Mesendoderm (in vitro differentiated cells): ENCODE measurements at regions not wholly inside any gene's neighbourhood (a gene's known extent, or its start where the extent isn't known, plus 50 kb on each side); places are given as distances from the start of the nearest gene placed in this dataset.

ENCODE experiments used
- DNase-seq: peaks from one replicate; pipeline ENCODE4 v3.0.0; 2013
- H2AK5ac ChIP-seq: 2 replicates; pipeline ENCODE4 v1.6.1; 2013; ENCODE audit warnings: low read length, inconsistent platforms
- H2BK120ac ChIP-seq: 2 replicates; pipeline ENCODE4 v1.6.1; 2013; ENCODE audit warnings: low read depth, mild to moderate bottlenecking, low read length, moderate library complexity, mixed read lengths
- H2BK15ac ChIP-seq: replicated peaks from 2 replicates; pipeline ENCODE4 v1.6.1; 2013; ENCODE audit warnings: low read depth, mild to moderate bottlenecking, moderate library complexity
- H2BK5ac ChIP-seq: 2 replicates; pipeline ENCODE4 v1.6.1; 2013; ENCODE audit warnings: low read length, inconsistent platforms
- H3K18ac ChIP-seq: 2 replicates; pipeline ENCODE4 v1.6.1; 2013; ENCODE audit warnings: mild to moderate bottlenecking, low read length, mixed read lengths
- H3K23ac ChIP-seq: one replicate; pipeline ENCODE4 v1.6.1; 2013; ENCODE audit warnings: low read length
- H3K27ac ChIP-seq: 2 replicates; pipeline ENCODE4 v1.5.1; 2013; ENCODE audit warnings: low read depth, mild to moderate bottlenecking, inconsistent platforms, low read length, moderate library complexity
- H3K27me3 ChIP-seq: 2 replicates; pipeline ENCODE4 v1.6.1; 2013; ENCODE audit warnings: low read length, control low read depth, mild to moderate bottlenecking, inconsistent platforms; ENCODE audit not compliant: insufficient read depth, poor library complexity
- H3K36me3 ChIP-seq: 2 replicates; pipeline ENCODE4 v1.6.1; 2013; ENCODE audit warnings: low read length, inconsistent platforms; ENCODE audit not compliant: control insufficient read depth, insufficient read depth
- H3K4ac ChIP-seq: one replicate; pipeline ENCODE4 v1.6.1; 2013; ENCODE audit warnings: low read depth, mild to moderate bottlenecking, low read length, moderate library complexity
- H3K4me1 ChIP-seq: 2 replicates; pipeline ENCODE4 v1.6.1; 2013; ENCODE audit warnings: low read depth, low read length, inconsistent platforms; ENCODE audit not compliant: control insufficient read depth
- H3K4me2 ChIP-seq: 2 replicates; pipeline ENCODE4 v1.6.1; 2013; ENCODE audit warnings: low read length
- H3K4me3 ChIP-seq: 2 replicates; pipeline ENCODE4 v1.5.1; 2013; ENCODE audit warnings: mild to moderate bottlenecking, low read length
- H3K56ac ChIP-seq: one replicate; pipeline ENCODE4 v1.6.1; 2013; ENCODE audit warnings: low read length
- H3K79me1 ChIP-seq: 2 replicates; pipeline ENCODE4 v1.6.1; 2013; ENCODE audit warnings: low read length, inconsistent platforms
- H3K79me2 ChIP-seq: 2 replicates; pipeline ENCODE4 v1.6.1; 2013; ENCODE audit warnings: mild to moderate bottlenecking, low read length; ENCODE audit not compliant: control insufficient read depth, insufficient read depth
- H3K9ac ChIP-seq: 2 replicates; pipeline ENCODE4 v1.6.1; 2013; ENCODE audit warnings: low read length, inconsistent platforms
- H4K5ac ChIP-seq: one replicate; pipeline ENCODE4 v1.6.1; 2013; ENCODE audit warnings: low read length
- H4K8ac ChIP-seq: one replicate; pipeline ENCODE4 v1.6.1; 2013; ENCODE audit warnings: low read depth, mild to moderate bottlenecking, control low read depth, low read length, moderate library complexity
- WGBS: extraction: QIAGEN DNeasy Blood & Tissue Kit; methylation state at CpG from one replicate; pipeline ENCODE4 v1.1.7; 2013; ENCODE audit warnings: low lambda C conversion rate, missing lambda C conversion rate; ENCODE audit not compliant: insufficient coverage; ENCODE audit errors: extremely low coverage; 5-methylcytosine and 5-hydroxymethylcytosine counted together

GRCh38 chr2:125264453-125264852, 1239.4 kb downstream of the CNTNAP5 start:
- Histone ChIP-seq H3K56ac (no peak overlapping the region), H4K5ac (no peak overlapping the region)
- WGBS: no CpG with 5 or more reads among the region's 1 CpG

DNA sequence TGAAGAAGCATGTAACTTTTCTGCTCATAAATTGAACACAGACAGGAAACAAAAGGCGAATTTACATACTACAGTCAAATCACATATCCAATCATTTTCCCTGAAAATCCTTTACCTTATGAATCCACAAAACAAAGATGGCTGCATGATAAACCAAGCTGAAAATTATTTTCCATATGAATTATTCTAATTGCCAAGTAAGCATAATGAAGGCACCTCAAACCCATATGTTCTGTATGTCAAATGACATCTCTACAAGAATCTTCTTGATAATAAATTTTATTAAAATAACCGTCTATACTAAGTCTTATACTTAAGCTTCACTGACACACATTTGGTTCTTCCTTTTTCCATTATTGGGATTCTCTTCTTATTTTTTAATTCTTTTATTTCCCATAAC, 1242.6 kb downstream of the CNTNAP5 start:
- WGBS: 100% methylated on average over 1 of the region's 2 CpGs
- H2BK120ac ChIP-seq: no peak overlapping the region
- no peak overlapping the region for H3K56ac ChIP-seq
- H3K27me3 ChIP-seq: no peaks in the 10 kb centered on the region
- H3K9ac ChIP-seq: no peak overlapping the region
- DNase-seq: no peak
- no peak overlapping the region for H2BK15ac ChIP-seq
- H3K36me3 ChIP-seq: no peaks in the 10 kb centered on the region
- H3K23ac ChIP-seq: no peak overlapping the region
- H2BK5ac ChIP-seq: no peak overlapping the region
- H3K4me3 ChIP-seq: no peak overlapping the region
- H3K18ac ChIP-seq: no peak overlapping the region
- H4K8ac ChIP-seq: no peak overlapping the region
- H3K27ac ChIP-seq: no peak overlapping the region
- H3K4me2 ChIP-seq: no peak overlapping the region
- no peaks in the 10 kb centered on the region for H3K79me2 ChIP-seq
- H4K5ac ChIP-seq: no peak overlapping the region
- no peak overlapping the region for H3K4ac ChIP-seq
- H3K79me1 ChIP-seq: no peaks in the 10 kb centered on the region
- H3K4me1 ChIP-seq: no peaks in the 10 kb centered on the region
- no peak overlapping the region for H2AK5ac ChIP-seq

More at GRCh38 chr2:125264453-125264852, 1239.4 kb downstream of the CNTNAP5 start:
- Histone ChIP-seq H3K4ac (no peak overlapping the region), H3K4me3 (no peak overlapping the region), H3K36me3 (no peaks in the 10 kb centered on the region), H2BK15ac (no peak overlapping the region), H3K27ac (no peak overlapping the region), H3K9ac (no peak overlapping the region), H2BK120ac (no peak overlapping the region), H3K27me3 (no peaks in the 10 kb centered on the region), H2BK5ac (no peak overlapping the region), H3K18ac (no peak overlapping the region), H3K79me2 (no peaks in the 10 kb centered on the region), H2AK5ac (no peak overlapping the region), H4K8ac (no peak overlapping the region), H3K4me2 (no peak overlapping the region), H3K23ac (no peak overlapping the region), H3K79me1 (no peaks in the 10 kb centered on the region), H3K4me1 (no peaks in the 10 kb centered on the region)
- DNase-seq: no peak

DNA sequence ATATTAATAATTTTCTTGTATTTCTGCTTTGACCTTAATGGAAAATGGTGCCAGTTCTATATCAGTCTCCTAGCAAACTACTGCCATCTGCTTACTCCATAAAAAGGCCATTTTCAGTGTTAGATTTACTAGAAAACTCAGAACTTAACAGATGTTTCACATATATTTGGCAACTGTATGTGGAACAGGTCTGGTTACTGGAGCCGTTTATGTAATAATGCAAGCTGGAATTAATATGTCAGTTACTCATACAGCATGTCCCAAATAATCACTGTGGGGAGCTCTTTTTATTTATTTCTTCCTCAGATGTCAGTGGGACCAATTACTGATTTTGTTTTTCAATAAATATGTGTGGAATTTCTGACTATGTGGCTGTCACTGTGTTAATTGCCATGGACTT, 1247.6 kb downstream of the CNTNAP5 start:
- no peak overlapping the region for H3K56ac ChIP-seq
- H3K9ac ChIP-seq: no peak overlapping the region
- H3K79me2 ChIP-seq: no peaks in the 10 kb centered on the region
- no peak overlapping the region for H2BK120ac ChIP-seq
- H3K18ac ChIP-seq: no peak overlapping the region
- H4K8ac ChIP-seq: no peak overlapping the region
- WGBS: no CpG with 5 or more reads among the region's 1 CpG
- no peak overlapping the region for H2BK15ac ChIP-seq
- H3K23ac ChIP-seq: no peak overlapping the region
- no peak overlapping the region for H3K27ac ChIP-seq
- H3K4ac ChIP-seq: no peak overlapping the region
- H4K5ac ChIP-seq: no peak overlapping the region
- H3K4me3 ChIP-seq: no peak overlapping the region
- DNase-seq: no peak
- H2BK5ac ChIP-seq: no peak overlapping the region
- no peaks in the 10 kb centered on the region for H3K36me3 ChIP-seq
- H3K27me3 ChIP-seq: no peaks in the 10 kb centered on the region
- no peaks in the 10 kb centered on the region for H3K4me1 ChIP-seq
- H3K79me1 ChIP-seq: no peaks in the 10 kb centered on the region
- no peak overlapping the region for H3K4me2 ChIP-seq
- no peak overlapping the region for H2AK5ac ChIP-seq

DNA sequence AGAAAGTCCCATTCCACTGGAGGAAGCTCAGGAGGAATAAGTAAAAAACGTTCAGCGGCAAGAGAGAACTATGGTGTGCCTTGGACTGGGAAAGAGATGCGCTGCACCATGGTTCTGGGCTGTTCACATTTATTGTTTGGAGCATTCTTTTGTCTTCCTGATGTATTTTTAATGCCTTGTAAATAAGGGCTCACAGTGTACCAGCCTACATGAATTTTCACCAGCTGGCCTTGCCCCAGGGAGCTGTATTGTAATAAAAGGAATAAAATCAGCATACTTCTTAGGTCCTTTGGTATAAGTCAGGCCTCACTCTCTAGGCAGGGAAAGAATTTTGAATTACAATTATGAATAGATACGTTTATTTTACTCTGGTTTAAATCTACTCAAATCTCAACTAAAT, 1249.6 kb downstream of the CNTNAP5 start:
- Histone ChIP-seq H2BK15ac (no peak overlapping the region), H3K4me2 (no peak overlapping the region), H2BK5ac (no peak overlapping the region), H2AK5ac (no peak overlapping the region), H3K4me1 (no peaks in the 10 kb centered on the region), H3K9ac (no peak overlapping the region), H3K4me3 (no peak overlapping the region), H3K79me2 (no peaks in the 10 kb centered on the region), H4K8ac (no peak overlapping the region), H2BK120ac (no peak overlapping the region), H3K4ac (no peak overlapping the region), H3K27ac (no peak overlapping the region), H3K18ac (no peak overlapping the region), H3K56ac (no peak overlapping the region), H4K5ac (no peak overlapping the region), H3K23ac (no peak overlapping the region), H3K79me1 (no peaks in the 10 kb centered on the region), H3K36me3 (no peaks in the 10 kb centered on the region), H3K27me3 (no peaks in the 10 kb centered on the region)
- DNase-seq: no peak
- WGBS: no CpG with 5 or more reads among the region's 4 CpGs

DNA sequence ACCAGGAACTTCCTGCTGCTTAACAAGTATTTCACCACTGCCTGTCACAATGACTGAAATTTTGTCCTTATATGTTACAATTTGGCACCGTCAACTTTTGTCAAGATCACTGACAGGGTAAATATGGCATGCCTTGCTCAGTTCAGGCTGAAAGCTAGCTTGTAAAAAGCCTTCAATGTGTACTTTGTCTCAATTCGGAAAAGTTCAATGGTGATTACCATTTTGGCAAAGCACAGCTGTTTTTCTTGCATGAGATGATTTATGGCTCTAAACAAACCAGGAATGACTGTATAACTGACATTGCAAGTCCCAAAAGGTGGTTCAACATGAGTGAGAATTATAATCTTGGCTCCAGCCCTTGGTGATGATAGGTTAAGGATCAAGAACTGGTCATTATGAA, 1255.2 kb downstream of the CNTNAP5 start:
- Histone ChIP-seq H2BK120ac (no peak overlapping the region), H2AK5ac (no peak overlapping the region), H4K8ac (no peak overlapping the region), H3K4me2 (no peak overlapping the region), H3K36me3 (no peaks in the 10 kb centered on the region), H3K4ac (no peak overlapping the region), H3K18ac (no peak overlapping the region), H3K23ac (no peak overlapping the region), H3K79me2 (no peaks in the 10 kb centered on the region), H3K27ac (no peak overlapping the region), H3K56ac (no peak overlapping the region), H3K4me3 (no peak overlapping the region), H4K5ac (no peak overlapping the region), H3K9ac (no peak overlapping the region), H3K79me1 (no peaks in the 10 kb centered on the region), H2BK15ac (no peak overlapping the region), H3K27me3 (no peaks in the 10 kb centered on the region), H2BK5ac (no peak overlapping the region), H3K4me1 (no peaks in the 10 kb centered on the region)
- no CpG with 5 or more reads among the region's 2 CpGs for WGBS
- DNase-seq: no peak

DNA sequence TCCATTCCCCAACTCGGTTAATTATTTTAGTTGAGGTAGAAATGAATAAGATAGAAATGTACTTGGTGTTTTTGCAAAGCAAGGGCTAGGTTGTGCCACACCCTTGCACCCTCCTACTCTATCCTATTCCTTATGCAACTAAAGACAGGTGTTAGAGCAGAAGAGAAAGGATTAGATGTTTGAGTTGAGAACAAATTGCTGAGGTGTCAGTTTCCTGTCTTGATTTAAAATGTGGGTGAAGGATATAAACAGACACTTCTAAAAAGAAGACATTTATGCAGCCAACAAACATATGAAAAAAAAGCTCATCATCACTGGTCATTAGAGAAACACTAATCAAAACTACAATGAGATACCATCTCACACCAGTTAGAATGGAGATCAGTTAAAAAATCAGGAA, 1256.2 kb downstream of the CNTNAP5 start:
- Histone ChIP-seq H3K79me1 (no peaks in the 10 kb centered on the region), H4K8ac (no peak overlapping the region), H3K4me1 (no peaks in the 10 kb centered on the region), H3K18ac (no peak overlapping the region), H2BK5ac (no peak overlapping the region), H4K5ac (no peak overlapping the region), H3K56ac (no peak overlapping the region), H3K4me3 (no peak overlapping the region), H3K4me2 (no peak overlapping the region), H2BK15ac (no peak overlapping the region), H3K27me3 (no peaks in the 10 kb centered on the region), H3K79me2 (no peaks in the 10 kb centered on the region), H2AK5ac (no peak overlapping the region), H3K23ac (no peak overlapping the region), H2BK120ac (no peak overlapping the region), H3K4ac (no peak overlapping the region), H3K27ac (no peak overlapping the region), H3K9ac (no peak overlapping the region), H3K36me3 (no peaks in the 10 kb centered on the region)
- DNase-seq: no peak
- no CpG with 5 or more reads among the region's 1 CpG for WGBS
